ENCODE measurements at regions not wholly inside any gene's neighbourhood (a gene's known extent, or its start where the extent isn't known, plus 50 kb on each side); places are given as distances from the start of the nearest gene placed in this dataset.

GRCh38 chr1:221431961-221432360 lies 309.9 kb downstream of the DUSP10 start:
- Histone ChIP-seq H3K36me3 (replicated peaks in 1 of 2; ENCODE audit: control insufficient read depth in 1 of 2, insufficient read depth in 2 of 2, low read length in 1 of 2) (no peaks in the 10 kb centered on the region), H3K4me2 (no peak overlapping the region), H3K4me3 (ENCODE audit: low read depth in 2 of 2, low read length in 1 of 2) (no peak overlapping the region), H3K4me1 (ENCODE audit: control insufficient read depth in 1 of 2, insufficient read depth in 2 of 2, low read depth in 1 of 2, low read length in 1 of 2) (peaks cover 0 to 2% of the 10 kb centered on the region in 2 experiments; a peak in 2 of 4 replicates), H2AFZ (ENCODE audit: low read depth) (no peak overlapping the region), H3K9me3 (peaks cover 9% of the 10 kb centered on the region; the same call in 1 of the 2 replicates), H3K9me2 (no peaks in the 10 kb centered on the region), H3K79me2 (ENCODE audit: insufficient read depth) (no peaks in the 10 kb centered on the region), H3F3A (replicated peaks; ENCODE audit: insufficient read depth) (peaks cover 2% of the 10 kb centered on the region), H4K20me1 (ENCODE audit: insufficient read depth) (no peaks in the 10 kb centered on the region), H3K27ac (ENCODE audit: low read depth in 2 of 2, low read length in 1 of 2) (no peak overlapping the region), H3K9ac (no peak overlapping the region), H3K27me3 (ENCODE audit: insufficient read depth) (no peaks in the 10 kb centered on the region)
- no peak for TF ChIP-seq GATA2 (CRISPR knock-in tag; IDR thresholded peaks at IDR 0.05)
- TF ChIP-seq, protein P1, sequence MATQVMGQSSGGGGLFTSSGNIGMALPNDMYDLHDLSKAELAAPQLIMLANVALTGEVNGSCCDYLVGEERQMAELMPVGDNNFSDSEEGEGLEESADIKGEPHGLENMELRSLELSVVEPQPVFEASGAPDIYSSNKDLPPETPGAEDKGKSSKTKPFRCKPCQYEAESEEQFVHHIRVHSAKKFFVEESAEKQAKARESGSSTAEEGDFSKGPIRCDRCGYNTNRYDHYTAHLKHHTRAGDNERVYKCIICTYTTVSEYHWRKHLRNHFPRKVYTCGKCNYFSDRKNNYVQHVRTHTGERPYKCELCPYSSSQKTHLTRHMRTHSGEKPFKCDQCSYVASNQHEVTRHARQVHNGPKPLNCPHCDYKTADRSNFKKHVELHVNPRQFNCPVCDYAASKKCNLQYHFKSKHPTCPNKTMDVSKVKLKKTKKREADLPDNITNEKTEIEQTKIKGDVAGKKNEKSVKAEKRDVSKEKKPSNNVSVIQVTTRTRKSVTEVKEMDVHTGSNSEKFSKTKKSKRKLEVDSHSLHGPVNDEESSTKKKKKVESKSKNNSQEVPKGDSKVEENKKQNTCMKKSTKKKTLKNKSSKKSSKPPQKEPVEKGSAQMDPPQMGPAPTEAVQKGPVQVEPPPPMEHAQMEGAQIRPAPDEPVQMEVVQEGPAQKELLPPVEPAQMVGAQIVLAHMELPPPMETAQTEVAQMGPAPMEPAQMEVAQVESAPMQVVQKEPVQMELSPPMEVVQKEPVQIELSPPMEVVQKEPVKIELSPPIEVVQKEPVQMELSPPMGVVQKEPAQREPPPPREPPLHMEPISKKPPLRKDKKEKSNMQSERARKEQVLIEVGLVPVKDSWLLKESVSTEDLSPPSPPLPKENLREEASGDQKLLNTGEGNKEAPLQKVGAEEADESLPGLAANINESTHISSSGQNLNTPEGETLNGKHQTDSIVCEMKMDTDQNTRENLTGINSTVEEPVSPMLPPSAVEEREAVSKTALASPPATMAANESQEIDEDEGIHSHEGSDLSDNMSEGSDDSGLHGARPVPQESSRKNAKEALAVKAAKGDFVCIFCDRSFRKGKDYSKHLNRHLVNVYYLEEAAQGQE (IDR thresholded peaks at IDR 0.05; ENCODE audit: low read depth, low read length) = no peak
- TF ChIP-seq FOXJ3 (CRISPR knock-in tag; IDR thresholded peaks at IDR 0.05) = no peak
- TF ChIP-seq EP300 (IDR thresholded peaks at IDR 0.05; ENCODE audit: borderline replicate concordance in 1 of 2, low read depth in 1 of 2, low read length in 1 of 2) = no peak
- no peak for TF ChIP-seq USF1 (IDR thresholded peaks at IDR 0.05; ENCODE audit: borderline replicate concordance, low read depth)
- TF ChIP-seq GABPA (IDR thresholded peaks at IDR 0.05; ENCODE audit: low read depth) = no peak
- TF ChIP-seq, protein P2, sequence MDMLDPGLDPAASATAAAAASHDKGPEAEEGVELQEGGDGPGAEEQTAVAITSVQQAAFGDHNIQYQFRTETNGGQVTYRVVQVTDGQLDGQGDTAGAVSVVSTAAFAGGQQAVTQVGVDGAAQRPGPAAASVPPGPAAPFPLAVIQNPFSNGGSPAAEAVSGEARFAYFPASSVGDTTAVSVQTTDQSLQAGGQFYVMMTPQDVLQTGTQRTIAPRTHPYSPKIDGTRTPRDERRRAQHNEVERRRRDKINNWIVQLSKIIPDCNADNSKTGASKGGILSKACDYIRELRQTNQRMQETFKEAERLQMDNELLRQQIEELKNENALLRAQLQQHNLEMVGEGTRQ (IDR thresholded peaks at IDR 0.05; ENCODE audit: borderline replicate concordance, low read depth, low read length) = no peak
- no peak for TF ChIP-seq TAF1 (IDR thresholded peaks at IDR 0.05; ENCODE audit: borderline replicate concordance, low read depth, low read length)
- TF ChIP-seq TCF12 (IDR thresholded peaks at IDR 0.05) = no peak
- TF ChIP-seq, protein P3, sequence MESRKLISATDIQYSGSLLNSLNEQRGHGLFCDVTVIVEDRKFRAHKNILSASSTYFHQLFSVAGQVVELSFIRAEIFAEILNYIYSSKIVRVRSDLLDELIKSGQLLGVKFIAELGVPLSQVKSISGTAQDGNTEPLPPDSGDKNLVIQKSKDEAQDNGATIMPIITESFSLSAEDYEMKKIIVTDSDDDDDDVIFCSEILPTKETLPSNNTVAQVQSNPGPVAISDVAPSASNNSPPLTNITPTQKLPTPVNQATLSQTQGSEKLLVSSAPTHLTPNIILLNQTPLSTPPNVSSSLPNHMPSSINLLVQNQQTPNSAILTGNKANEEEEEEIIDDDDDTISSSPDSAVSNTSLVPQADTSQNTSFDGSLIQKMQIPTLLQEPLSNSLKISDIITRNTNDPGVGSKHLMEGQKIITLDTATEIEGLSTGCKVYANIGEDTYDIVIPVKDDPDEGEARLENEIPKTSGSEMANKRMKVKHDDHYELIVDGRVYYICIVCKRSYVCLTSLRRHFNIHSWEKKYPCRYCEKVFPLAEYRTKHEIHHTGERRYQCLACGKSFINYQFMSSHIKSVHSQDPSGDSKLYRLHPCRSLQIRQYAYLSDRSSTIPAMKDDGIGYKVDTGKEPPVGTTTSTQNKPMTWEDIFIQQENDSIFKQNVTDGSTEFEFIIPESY (IDR thresholded peaks at IDR 0.05; ENCODE audit: borderline replicate concordance, low read depth) = no peak
- no peak for TF ChIP-seq RCOR1 (IDR thresholded peaks at IDR 0.05; ENCODE audit: low read length)
- TF ChIP-seq FOSL2 (IDR thresholded peaks at IDR 0.05; ENCODE audit: borderline replicate concordance, low read depth) = no peak
- no peak for TF ChIP-seq NFIC (IDR thresholded peaks at IDR 0.05; ENCODE audit: borderline replicate concordance)
- no peak for TF ChIP-seq YY1 (IDR thresholded peaks at IDR 0.05; ENCODE audit: low read depth)
- TF ChIP-seq TEAD4 (IDR thresholded peaks at IDR 0.05; ENCODE audit: borderline replicate concordance, insufficient read depth) = no peak
- TF ChIP-seq MEF2A (IDR thresholded peaks at IDR 0.05; ENCODE audit: borderline replicate concordance, low read depth) = no peak
- TF ChIP-seq CHD2 (IDR thresholded peaks at IDR 0.05; ENCODE audit: low read length, partially characterized antibody) = no peak
- DNase-seq = no peak
- POLR2A ChIA-PET = no interaction called here
- CTCF ChIA-PET = interaction anchor here (0.6 to 6.6 kb wide), 6 partner anchors 8 to 1034 kb away, joined by 3 to 90 read pairs (median 4); no protein-coding TSS in a partner anchor
